ENCODE measurements at regions not wholly inside any gene's neighbourhood (a gene's known extent, or its start where the extent isn't known, plus 50 kb on each side); places are given as distances from the start of the nearest gene placed in this dataset.

DNA sequence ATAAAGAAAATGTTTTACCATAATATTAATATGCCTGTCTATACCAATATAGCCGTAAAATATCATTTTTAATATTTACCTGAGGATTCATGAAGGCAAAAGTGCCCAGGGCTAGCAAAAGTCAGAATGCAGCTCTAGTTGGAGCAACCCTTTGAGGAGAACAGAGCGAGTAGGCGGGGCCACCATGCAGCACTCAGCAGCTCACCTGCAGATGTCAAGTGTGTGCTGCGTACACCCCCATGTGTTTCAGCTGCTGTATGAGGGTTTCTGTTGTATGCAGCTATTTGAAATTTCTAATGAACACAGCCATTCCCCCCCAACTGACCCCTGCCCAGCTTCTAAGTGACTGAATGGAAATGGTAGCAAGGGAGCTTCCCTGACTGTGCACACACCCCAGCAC lies 508.0 kb downstream of the QKI start:
- no peak for DNase-seq (ENCODE audit: low read depth in 2 of 2)

DNA sequence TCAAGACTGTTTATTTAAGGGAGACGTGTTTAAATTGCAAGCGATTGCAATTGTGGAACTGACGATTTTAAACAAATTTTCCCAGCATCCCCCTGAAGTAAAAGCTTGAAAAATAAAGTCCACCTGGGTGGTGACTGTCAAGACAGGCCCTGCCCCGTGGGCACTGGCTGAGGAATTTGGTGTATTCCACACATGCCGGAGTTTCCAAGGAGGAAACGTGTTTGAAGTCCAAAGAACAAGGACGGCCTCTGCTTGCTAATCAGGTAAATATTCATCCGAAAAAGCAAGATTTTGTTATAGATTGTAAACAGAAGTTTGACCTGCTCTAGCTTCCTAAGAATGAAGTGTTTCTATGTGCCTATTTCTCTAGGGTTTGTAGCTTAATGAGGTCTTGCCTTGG lies 505.1 kb downstream of the QKI start:
- DNase-seq (ENCODE audit: low read depth in 2 of 2), result no peak

DNA sequence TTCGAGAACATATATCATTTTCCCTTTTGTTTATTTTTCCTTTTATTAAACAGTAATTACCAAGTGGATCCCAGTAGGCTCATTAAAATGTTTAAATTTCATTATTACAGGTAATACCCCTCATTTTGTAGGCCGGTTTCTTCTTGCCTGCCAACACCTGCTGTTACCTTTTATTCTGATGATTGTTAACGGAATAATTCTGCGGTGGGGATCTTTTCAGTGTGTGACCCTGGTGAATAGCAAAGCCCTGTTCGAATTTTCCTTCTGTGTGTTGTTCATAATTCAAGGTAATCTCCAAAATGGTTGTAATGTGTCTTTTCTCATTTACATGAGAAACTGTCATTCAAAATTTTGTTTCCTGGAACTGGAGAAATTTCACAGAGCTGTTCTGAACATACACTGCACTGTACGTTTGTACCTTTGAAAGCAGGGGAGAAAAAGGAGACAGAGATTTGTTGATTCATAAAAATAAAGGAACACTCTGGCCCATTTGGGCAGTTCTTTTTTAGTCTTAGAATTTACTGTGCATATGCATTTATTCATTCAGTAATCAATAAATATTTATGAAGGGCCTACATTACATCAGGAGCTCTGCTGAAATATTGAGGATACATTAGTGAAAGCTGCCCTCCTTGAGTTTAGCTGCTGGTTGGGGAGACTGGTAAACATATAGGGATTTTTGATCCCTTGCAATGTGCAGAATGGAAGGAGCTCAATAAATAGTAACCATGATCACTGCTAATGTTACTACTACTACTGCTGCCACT lies 502.0 kb downstream of the QKI start:
- DNase-seq (ENCODE audit: low read depth in 2 of 2), result no peak

DNA sequence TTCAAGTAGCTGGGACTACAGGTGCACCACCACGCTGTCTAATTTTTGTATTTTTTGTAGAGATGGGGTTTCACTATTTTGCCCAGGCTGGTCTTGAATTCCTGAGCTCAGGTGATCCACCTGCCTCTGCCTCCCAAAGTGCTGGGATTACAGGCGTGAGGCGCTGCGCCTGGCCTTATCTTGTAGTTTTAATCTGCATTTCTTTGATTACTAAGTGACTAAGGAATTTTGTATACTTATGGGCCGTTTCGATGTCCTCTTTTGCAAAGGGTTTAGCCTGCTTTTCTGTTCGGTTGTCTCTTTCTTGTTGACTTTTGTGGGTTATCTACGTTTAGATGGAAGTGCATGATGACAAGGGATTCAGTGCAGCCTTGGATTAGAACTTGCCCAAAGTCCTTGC lies 500.6 kb downstream of the QKI start:
- no peak for DNase-seq (ENCODE audit: low read depth in 2 of 2)

DNA sequence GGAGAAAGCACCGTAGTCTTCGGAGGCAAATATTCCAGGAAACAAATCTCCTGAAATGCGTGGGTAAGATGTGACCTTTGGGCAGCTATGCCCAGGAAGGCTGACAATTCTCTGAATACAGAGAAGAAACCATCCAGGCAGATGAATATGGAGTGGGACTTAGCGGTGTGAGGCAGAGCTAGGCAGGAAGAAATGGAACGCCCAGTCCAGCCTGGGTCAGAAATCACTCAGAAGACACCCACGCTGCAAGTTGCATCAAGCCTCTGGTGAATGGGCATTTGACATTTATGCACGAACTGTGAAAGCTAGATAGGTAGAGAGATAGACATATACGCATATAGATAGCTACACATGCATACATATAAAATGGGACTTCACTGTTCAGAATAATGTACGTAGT lies 498.5 kb downstream of the QKI start:
- no peak for DNase-seq (ENCODE audit: low read depth in 2 of 2)

DNA sequence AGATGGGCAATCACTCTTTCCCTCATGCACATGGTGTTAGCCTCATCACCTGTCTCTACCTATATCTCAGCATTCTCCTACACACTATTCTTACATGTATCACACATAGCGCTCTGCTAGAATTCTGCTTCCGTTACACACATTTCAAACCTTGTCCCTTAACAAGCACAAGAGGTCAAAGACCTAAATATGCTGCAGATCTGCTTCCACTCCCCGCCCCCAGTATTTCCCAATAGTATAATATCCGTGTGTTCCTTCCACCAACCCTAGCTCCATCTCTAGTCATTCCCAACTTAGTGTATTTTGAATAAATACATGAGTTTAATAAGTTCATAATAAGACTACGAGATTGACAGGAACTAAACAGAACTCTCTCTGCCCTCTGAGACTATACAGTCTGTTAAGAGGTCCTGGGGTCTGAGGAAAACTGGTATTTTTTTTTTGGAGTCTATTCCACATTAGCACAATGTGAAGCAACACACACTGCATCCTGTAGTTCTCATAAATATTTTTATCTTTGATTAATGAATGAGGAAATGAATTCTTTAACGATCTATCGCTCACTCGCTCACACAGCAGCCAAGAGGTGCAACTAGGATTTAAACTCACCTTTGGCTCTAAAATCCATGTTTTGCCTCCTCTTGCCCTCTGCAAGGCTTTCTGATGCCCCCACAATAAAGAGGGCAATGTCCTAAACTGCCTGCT lies 491.6 kb downstream of the QKI start:
- DNase-seq (ENCODE audit: low read depth in 2 of 2), result no peak

DNA sequence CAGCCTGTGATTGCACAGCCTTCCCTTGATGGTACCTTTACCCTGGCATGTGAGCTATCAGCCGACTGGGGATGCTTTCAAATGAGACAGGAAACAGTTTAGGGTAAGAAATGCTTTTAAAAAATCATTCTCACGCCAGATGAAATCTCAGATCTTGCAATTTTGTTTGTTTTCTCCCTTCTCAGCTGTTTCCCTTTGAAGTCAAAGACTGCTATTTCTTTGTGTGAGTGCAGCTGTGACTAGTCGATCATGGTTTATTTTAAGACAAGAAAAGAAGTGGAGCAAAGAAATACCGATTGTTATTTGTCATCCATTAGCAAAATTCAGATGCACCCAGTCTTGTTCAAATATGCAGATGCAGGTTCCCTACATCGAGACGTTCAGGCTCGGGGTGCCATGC lies 489.7 kb downstream of the QKI start:
- DNase-seq (ENCODE audit: low read depth in 2 of 2), result no peak

DNA sequence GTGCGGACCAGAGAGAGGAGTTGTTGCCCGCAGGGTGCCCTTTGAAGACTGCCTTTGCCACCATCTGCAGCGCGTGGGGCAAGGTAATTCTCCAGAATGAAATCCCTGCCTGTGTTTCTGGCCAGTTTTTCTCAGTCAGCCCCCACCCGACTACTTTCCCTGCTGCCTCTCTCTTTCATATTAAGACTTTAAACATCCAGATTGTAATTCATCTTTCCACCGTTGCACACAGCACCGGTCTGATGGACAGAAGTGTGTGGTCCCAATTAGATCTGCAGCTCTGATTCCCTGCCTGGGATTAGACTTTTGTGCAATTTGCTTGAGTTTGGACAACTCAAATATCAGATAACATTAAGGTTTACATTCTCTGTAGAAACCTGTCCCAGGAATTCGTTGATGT lies 489.0 kb downstream of the QKI start:
- no peak for DNase-seq (ENCODE audit: low read depth in 2 of 2)

DNA sequence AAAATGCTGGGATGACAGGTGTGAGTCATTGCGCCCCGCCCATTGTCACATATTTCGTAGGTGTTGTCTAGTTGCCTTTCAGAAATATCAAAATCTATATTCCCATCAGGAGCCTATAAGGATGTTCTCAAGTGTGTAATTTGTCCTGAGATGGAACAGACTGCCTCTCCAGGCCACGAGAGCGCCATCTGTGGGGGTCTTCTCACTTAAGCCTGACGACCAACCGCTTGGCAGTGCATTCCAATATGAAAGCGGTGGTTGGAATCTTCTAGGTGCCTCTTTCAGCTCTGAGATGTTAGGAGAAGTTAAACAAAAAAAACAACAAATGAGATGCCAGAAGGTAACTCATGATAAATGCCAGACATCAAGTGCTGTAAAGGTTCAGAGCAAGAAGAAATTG lies 488.5 kb downstream of the QKI start:
- no peak for DNase-seq (ENCODE audit: low read depth in 2 of 2)

DNA sequence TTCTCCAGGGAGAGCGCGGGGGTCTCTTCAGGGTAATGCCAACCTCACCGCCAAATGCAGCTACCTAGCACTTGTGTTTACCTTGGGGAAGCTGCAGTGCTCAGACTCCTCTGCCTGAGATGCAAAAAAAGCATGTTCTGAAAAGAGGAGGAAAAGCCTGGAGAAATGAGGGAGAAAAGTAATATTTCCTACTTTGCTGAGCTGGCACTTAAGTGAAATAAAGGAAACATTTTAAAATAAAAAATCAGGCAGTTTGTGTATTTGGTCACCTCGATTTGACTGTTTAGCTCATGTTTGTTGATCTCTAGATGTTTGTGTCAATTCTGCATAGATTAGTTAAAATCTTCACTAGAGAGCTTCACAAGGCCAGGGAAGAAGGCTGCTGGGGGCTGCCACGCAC lies 487.2 kb downstream of the QKI start:
- no peak for DNase-seq (ENCODE audit: low read depth in 2 of 2)

DNA sequence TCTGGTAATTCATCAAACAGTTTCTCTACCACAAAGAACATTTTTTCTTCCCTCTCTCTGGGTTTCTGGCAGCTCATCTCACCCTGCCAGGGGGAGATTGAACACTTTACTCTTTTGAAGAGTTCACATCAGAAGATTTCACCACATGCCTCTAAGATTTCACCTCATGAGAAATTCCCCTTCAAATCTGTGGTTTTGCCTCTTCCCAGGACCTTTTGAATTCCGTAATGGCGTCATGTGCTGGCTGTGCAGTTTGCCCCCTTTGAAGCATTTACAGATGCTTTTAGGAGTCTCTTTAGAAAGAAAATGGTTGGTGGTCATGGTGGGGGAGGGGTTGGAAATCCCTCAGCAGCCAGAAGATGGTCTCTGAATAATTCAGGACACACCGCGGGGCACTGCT lies 486.1 kb downstream of the QKI start:
- DNase-seq (ENCODE audit: low read depth in 2 of 2), result no peak

DNA sequence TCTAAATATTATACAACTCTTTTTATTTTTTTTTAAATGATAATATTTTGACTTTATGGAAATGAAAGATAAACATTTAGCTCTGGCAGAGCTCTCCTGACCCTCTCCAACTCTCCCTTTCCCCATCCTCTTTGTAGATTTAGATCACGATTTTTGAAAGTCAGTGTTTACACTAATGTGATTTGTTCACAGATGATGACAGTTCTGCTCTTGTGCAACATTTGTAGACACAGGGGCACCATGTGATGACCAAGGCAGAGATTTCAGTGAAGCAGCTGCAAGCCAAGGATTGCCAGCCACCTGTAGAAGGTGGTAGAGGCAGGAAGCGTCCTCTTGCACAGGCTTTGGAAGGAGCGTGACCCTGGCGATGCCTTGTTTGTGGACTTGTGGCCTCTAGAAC lies 483.2 kb downstream of the QKI start:
- DNase-seq (ENCODE audit: low read depth in 2 of 2), result no peak

DNA sequence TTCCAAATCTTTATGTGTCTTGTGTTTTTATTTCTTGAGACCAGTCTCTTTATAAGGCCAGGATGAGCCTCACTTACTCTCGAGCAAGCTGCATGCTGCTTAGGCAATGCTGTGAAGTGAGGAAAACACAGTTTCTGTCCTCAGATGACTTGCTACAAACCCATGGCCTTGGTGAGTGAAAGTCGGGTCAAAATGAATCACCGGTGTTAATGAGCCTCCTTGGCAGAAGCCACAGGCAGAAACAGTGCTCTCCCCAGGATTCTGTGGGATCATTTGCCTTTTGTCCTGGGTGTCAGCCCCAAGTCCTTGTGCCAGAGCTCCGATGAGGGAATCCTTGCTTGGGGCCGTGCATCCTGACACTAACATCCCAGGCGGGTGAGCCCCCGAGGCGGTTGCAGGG lies 482.5 kb downstream of the QKI start:
- DNase-seq (ENCODE audit: low read depth in 2 of 2), result no peak

DNA sequence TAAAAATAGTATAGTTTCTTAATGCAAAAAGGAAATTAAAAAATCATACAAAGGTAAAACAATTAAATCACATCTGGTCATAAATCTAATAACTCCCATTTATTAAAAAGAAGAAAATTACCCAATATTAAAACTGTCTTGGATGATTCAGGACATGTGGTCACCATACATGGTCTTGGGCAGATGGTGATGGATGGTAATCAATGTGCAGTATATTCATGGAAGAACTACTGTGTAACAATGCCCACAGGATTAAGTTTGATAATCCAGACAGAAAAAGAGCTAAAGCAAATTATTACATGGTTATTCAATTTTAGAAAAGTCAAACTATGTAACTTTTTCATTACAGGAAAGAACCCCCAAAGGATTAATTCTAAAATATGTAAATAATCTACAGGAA lies 480.6 kb downstream of the QKI start:
- no peak for DNase-seq (ENCODE audit: low read depth in 2 of 2)

DNA sequence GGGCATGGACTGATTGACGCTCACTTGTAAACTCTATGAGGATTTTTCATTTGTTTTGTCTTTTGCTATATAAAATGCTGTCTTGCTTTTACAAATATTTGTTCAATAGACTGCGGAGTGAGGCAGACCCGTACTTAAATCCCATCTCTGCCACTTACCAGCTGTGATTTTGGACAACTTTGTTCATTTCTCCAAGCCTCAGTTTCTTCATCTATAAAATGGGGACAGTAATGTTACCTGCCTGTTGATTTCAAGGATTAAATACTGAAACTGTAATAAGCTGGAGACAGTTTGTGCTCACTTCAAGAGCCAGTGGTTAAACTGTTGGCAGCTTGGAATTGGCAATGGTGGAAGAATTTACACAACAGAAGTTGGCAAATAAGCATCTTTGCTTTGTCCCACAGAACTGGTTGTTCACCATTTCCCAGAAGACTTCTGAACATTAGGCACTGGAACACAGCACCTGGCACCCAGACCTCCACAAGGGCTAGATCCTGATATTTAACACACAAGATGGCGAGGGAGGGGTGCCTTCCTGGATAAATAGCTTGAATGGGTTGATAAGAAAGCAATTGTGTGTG lies 479.2 kb downstream of the QKI start:
- DNase-seq (ENCODE audit: low read depth in 2 of 2), result no peak

DNA sequence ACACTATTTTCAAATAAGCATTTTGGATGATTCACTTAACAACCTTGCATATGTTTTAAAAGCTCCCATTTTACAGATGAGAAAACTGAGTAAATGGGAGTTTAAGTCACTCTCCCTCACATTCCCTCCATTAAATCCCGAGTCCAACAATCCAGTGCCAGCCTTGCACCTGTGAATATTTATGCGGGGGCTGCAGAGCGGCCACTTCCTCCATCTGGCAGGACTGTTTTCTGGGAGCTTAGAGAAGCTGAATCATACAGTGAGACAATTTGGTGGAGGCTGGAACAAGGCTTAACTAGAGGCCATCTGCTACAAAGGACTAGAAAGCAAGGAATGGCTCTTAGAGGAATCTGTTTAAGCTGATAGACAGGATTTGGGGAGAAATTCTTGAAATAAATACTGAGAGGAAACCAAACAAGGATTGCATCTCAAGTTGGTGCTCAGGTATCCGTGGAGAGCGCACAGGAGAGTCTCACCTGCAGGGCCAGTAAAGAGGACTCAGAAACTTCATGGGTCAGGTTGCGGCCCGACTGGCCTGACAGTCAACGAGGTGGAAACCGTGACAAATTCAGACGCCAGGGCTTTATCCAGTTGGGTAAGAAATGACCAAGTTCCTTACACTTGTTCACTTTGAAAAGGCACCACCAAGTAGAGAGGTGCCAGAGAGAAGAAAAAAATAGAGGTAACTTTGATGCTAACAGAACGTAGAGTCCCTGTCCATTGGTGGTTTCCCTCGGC lies 478.5 kb downstream of the QKI start:
- DNase-seq (ENCODE audit: low read depth in 2 of 2), result no peak

DNA sequence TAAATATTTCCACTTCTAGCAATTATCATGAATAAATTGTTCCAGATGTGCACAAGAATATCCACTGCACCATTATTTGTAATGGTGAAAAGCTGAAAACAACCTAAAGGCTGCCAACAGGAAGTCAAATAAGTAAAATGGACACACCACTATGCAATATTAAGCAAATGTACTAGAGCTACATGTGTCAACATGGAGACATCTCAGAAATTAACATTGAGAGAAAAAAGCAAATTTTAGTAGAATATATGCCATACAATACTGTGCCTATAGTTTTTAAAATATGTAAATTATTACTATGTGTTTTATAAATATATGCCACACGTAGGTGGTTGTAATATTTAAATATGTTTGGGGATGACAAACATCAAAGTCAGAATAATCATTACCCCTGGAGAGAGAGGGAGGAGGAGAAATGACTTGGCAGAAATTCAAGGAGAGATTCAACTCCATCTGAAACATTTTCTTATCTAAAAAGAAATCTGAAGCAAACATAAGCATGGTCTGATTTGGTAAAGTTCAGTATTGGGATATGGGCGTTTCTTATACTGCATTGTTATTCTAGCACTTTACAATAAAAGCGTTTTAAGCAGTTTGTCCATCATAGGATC lies 475.5 kb downstream of the QKI start:
- DNase-seq (ENCODE audit: low read depth in 2 of 2), result no peak

DNA sequence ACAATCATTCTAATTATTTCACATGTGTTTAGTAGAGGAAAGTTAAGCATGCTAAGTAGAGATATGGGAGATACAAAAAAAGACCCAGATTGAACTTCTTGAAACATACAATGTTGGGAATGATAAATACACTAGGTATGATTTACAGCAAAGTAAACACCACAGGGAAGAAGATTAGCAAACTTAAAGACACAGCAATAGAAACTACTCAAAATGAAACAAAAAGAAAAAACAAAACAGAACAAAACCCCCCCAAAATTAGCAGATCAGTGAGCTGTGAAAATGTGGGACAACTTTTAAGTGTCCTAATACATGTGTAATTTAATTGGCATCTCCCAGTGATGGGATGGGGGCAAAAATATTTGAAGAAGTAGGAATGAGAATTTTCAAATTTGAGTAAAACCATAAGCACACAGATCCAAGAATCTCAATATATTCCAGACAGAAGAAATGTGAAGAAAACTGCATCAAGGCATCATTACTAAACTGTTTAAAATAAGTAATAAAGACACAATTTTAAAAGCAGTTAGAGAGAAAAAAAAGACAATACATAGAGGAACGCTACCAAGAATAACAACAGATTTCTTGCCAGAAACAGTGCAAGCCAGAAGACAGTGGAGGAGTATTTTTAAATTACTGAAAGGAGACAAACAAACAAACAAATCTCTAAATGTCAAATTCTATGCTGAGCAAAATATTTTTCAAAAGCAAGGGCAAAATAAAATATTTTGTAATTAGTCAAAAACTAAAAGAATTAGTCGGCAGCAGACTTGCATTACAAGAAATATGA lies 473.7 kb downstream of the QKI start:
- no peak for DNase-seq (ENCODE audit: low read depth in 2 of 2)

DNA sequence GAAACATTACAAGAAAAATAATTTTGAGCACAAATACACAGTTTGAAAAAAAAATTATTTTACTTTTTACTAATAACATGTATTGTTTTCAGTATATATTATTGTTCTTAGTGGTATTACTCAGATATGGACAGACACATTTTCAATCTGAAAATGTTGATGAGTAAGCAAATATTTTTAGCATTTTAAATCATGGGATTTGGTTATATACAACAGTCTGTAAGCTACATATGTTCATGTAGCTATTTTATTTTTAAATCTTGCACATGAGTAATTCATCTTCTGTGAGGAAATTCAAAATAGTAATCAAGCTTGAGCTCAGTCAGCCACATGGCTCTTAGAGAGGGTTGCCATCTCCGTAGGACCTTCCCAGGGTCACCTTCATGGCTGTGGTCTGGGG lies 471.9 kb downstream of the QKI start:
- no peak for DNase-seq (ENCODE audit: low read depth in 2 of 2)

DNA sequence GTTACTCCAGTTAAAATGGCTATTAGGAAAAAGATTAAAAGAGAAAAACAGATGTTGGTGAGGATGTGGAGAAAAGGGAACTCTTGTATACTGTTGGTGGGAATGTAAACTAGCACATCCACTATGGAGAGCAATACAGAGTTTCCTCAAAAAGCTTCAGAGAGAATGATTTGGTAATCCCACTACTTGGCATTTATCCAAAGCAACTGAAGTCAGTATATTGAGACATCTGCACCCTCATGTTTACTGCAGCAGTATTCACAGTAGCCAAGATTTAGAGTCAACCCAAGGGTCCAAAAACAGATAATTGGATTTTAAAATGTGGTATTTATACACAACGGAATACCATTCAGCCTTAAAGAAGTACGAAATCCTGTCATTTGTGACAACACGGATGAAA lies 469.5 kb downstream of the QKI start:
- DNase-seq (ENCODE audit: low read depth in 2 of 2), result no peak

DNA sequence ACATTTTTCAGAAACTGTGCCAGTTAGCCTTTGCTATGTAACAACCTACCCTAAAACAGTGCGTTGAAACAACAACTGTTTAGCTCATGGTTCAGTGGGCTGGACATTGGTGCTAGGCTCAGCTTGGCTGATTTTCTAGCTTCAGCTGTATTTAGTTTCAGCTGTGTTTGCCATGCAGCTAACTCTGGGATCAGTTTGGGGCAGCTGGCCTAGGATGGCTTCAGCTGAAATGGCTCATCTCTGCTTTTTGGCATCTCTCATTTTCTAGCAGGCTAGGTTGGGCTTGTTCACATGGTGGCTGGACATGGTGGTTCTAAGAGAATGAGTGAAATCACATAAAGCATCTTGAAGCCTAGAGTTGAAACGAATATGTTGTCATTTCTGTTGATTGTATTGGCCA lies 464.2 kb downstream of the QKI start:
- no peak for DNase-seq (ENCODE audit: low read depth in 2 of 2)

Measured in stimulated activated CD8-positive, alpha-beta memory T cell treated with anti-CD3 and anti-CD28 coated beads, Interleukin-2, amount 100 ng/mL, for 1 hour (primary cell).